ENCODE measurements at regions not wholly inside any gene's neighbourhood (a gene's known extent, or its start where the extent isn't known, plus 50 kb on each side); places are given as distances from the start of the nearest gene placed in this dataset.
A peak's percentile ranks its signal among the peaks of the same experiment; 100 is the strongest.

- DNase-seq (ENCODE audit: low read depth) = no peak
These were observed 622.8 kb downstream of the QKI start for GRCh38 chr6:164037171-164037870.

- no peak for DNase-seq (ENCODE audit: low read depth)
These were observed 621.5 kb downstream of the QKI start for GRCh38 chr6:164035900-164036485.

- no peak for DNase-seq (ENCODE audit: low read depth)
These were observed 620.2 kb downstream of the QKI start for GRCh38 chr6:164034602-164035140.

DNA sequence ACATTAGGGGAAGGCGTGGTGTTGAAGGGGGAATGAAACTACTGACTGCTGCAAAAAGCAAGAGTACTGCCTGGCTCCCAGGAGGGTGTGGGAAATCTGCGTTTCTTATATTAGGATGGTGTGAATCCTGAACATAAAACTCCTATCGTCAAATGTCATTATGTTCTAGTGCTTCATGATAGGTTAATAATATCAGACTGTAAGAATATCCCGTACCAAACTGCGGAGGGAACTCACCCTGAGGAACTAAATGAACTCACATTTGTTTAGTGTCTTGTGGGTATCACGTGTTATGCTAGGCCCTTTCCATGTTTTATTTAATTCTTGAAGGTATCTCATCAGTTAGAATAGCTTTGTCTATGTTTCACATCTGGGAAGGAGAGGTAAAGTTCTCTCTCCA is 610.7 kb downstream of the QKI start:
- DNase-seq (ENCODE audit: low read depth) = no peak

DNA sequence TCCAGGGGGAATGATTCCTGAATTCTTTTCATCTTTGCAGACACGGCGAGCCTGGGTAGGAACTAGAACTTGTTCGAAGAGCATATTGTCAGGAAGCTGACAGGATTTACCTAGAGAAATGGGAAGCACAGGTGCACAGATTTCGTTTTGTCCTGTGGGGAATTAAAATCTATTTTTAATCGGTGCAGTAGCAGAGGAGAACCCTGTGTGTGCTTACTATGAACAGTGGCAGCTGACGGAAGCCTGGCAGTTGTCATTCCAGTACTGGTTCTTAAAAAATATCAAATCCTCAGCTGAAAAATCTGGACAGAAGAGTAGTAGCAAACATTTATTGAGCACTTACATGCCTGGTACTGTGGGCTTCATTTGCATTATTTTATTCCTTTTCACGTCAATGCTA is 609.0 kb downstream of the QKI start:
- DNase-seq (ENCODE audit: low read depth) = no peak

- DNase-seq (ENCODE audit: low read depth) = no peak
These were observed 608.1 kb downstream of the QKI start for GRCh38 chr6:164022632-164023031.

- no peak for DNase-seq (ENCODE audit: low read depth)
These were observed 607.2 kb downstream of the QKI start for GRCh38 chr6:164021589-164022250.

GRCh38 chr6:164020142-164020541 is 605.6 kb downstream of the QKI start:
- no peak for DNase-seq (ENCODE audit: low read depth)

- no peak for DNase-seq (ENCODE audit: low read depth)
These were observed 603.6 kb downstream of the QKI start for GRCh38 chr6:164018133-164018532.

- DNase-seq (ENCODE audit: low read depth) = no peak
These were observed 601.5 kb downstream of the QKI start for GRCh38 chr6:164016056-164016455.

DNA sequence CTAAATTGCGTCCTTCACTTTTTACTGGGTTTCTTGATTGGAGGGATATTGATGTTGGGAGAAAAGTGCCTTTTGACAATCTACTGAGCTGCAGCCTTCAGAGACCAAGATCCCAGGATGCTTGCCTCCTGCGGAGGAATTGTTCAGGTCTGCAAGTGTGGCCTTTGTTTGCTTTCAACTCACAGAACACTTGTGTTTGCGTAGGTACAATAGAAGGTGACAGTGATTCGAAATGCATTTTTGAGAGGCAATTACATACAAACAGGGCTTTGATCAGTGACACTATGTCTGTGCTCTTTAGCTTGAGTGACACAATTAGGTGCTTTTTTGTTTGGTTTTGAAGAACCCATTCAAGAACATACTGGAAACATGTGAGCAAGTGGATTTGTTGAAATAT is 600.6 kb downstream of the QKI start:
- no peak for DNase-seq (ENCODE audit: low read depth)

DNA sequence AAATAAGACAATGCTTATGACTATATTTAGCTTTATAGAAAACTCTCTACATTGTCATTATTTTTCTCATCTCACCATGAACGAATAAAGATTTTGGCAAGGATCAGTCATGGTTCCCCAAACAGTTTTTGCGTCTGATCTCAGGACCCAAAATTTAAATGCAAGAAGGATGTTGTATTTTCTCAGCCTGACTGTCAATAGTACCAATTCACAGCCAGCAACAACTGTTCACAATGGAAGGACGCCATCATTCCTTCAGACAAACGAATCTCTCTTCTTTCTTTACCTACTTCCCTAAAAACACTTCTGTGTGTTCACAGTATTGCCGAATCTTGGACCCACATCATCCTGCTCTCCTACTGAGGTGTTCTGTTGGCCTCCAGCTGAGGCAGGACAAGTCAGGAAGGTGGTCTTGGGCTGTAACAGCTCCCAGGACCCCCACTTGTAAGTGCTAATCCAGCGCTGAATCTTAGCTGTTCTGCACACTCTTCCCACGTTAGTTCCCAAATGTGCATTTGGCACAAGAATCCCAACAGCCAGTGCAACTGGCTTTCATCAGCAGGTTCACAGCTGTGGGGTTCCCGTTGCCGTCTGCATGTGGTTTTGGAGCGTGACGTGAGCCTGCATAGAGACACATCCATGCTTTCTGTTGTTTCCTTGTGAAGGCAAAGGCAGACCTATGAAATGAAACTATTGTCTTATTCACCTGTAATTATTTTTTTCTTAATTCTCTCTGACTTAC is 600.0 kb downstream of the QKI start:
- peak; percentile 46 for DNase-seq (ENCODE audit: low read depth)

GRCh38 chr6:164013480-164014208 is 599.1 kb downstream of the QKI start:
- DNase-seq (ENCODE audit: low read depth) = no peak

DNA sequence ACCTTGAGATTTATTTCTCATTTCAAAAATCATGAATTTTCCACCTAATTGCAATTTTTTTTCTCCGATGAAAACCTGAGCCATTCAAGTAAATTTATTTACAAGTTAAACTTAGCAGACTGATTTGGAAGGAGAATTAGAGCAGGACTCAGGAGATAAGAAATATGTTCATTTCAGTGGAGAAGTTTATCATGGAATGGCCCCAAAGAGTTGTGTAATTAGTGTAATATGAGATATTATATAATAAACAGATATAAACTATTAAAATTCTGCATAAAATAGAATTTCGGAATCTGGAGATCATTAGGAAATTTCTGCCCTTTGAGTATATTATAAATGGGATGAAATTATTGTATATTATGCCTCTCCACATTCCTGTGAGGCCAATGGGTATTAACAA is 596.8 kb downstream of the QKI start:
- no peak for DNase-seq (ENCODE audit: low read depth)

GRCh38 chr6:164010441-164011103 is 596.1 kb downstream of the QKI start:
- peak; percentile 41 for DNase-seq (ENCODE audit: low read depth)

GRCh38 chr6:164008902-164009301 is 594.4 kb downstream of the QKI start:
- DNase-seq (ENCODE audit: low read depth) = no peak

GRCh38 chr6:164007881-164008280 is 593.4 kb downstream of the QKI start:
- no peak for DNase-seq (ENCODE audit: low read depth)

DNA sequence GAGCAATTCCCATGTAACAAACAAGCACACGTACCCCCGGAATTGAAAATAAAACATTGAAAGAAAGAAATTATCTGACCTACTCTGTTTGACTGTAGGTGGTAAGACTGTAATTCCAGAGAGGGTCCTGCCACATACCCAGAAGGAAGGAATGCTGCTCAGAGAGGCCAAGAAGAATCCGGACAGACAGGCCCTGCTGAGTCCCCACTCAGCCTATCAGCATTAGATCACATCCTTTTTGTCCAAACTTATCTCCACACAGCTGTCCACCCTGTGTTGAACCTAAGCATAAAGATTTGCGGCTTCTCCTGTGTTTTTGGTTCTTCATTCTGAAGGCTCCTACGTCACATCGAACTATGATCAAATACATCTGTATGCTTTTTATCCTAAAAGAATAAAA is 591.9 kb downstream of the QKI start:
- no peak for DNase-seq (ENCODE audit: low read depth)

DNA sequence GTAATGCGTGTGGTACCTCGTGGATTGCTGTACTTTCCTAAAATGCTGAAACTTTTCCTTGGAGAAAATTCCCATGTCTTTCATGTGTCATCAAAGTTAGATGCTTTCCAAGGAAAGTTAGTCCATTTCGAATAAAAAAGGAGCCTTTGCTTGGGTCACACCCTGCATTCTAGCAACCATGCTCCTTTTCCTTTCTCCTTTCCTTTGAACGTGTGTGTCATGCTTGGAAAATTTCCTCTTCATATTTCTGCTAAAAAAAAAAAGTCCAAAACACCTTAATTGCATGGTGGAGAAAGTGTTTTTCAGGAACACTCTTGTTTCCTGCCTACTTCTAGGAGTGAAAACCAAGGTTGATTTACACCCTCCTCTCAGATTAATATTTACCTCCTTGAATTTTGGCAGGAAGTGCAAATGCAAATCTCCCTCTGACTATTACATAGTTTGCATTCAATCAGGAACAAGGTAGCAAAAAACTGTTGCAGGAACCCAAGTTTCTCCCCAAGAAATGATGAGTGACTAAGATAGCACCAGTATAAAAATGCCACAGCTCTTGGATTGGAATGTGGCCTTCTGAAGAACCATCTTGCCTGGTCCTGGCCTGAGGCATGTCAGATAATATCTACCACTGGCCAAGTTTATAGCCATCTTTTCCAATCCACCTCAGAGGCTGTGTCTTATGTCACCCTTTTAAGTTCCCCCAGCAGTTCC is 590.6 kb downstream of the QKI start:
- DNase-seq (ENCODE audit: low read depth) = no peak

GRCh38 chr6:164000276-164000675 is 585.8 kb downstream of the QKI start:
- DNase-seq (ENCODE audit: low read depth) = no peak

Data from forelimb muscle (tissue), 1 donor.